Kidney glomerular epithelial cell (primary cell): ENCODE measurements at regions not wholly inside any gene's neighbourhood (a gene's known extent, or its start where the extent isn't known, plus 50 kb on each side); places are given as distances from the start of the nearest gene placed in this dataset.

Experiments used
- DNase-seq: peaks from one replicate; lab custom pipeline; 2025; lab: John Stamatoyannopoulos, UW

DNA sequence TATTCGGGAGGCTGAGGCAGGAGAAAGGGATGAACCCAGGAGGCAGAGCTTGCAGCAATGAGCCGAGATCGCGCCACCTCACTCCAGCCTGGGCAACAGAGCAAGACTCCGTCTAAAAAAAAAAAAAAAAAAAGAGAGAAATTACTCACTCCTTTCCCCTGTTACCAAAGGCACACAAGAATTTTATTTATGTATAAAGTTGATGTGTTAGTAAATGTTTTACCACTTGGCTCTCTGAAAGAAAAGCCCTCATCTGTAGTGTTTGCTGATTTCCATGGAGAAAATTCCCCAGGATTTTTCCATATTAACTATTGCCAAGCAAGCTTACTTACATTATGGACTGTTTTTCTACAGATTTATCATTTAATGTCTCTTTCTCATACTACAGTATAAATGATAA lies 142.1 kb upstream of the PABPC4L start:
- DNase-seq = peak; percentile 55

DNA sequence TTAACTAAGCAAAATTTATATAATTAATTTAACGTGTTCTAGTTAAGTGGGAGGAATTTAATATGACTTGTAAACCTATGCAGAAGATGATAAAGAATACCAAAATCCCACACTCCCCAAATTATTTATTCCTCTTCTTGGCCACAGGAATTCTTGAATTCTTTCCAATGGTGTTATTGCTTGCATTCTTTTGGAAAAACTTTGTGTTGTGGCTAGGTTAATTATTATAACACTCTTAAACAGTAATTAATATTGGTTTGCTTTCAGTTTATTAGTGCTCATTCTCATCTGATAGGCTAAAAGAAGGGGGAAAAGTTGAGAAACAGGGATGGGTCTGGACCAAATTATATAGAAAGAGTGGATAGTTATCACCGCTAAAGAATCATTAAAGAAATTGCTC lies 141.5 kb upstream of the PABPC4L start:
- peak; percentile 31 for DNase-seq

DNA sequence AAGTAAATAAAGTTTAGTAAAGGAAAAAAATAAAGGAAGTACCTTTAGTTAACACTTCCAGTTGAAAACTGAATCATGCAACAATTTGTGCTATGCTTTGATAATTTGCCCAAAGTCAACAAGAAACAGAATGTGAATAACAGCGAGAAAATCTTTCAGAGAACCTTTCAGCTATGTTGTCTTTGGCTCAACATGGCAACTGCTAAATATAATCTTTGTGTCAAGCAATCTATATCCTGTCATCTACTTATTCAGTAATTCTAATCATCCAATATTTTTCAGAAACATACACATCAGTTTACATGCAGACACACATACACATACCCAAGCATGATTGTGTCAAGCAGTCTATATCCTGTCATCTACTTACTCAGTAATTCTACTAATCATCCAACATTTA lies 136.0 kb upstream of the PABPC4L start:
- DNase-seq = peak; percentile 39

DNA sequence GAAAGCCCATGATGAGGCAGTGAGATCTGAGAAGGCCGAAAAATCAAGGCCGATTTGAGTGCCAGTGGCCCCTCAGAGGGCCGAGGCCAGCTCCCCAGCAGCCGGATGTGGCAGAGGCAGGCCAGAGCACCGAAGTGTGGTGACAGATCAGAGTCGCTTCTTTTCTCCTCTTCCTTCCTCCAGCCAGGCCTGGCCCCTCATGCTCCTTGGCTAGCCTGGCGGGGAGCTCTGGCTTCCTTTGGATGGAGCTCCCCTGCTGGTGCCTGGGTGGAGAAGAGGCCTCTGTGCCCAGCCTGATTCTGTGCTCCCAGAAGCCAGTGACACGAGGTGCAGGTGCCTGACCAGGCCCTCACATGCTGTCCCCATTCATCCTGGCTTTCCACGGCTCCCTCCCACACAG lies 127.2 kb upstream of the PABPC4L start:
- DNase-seq = no peak

DNA sequence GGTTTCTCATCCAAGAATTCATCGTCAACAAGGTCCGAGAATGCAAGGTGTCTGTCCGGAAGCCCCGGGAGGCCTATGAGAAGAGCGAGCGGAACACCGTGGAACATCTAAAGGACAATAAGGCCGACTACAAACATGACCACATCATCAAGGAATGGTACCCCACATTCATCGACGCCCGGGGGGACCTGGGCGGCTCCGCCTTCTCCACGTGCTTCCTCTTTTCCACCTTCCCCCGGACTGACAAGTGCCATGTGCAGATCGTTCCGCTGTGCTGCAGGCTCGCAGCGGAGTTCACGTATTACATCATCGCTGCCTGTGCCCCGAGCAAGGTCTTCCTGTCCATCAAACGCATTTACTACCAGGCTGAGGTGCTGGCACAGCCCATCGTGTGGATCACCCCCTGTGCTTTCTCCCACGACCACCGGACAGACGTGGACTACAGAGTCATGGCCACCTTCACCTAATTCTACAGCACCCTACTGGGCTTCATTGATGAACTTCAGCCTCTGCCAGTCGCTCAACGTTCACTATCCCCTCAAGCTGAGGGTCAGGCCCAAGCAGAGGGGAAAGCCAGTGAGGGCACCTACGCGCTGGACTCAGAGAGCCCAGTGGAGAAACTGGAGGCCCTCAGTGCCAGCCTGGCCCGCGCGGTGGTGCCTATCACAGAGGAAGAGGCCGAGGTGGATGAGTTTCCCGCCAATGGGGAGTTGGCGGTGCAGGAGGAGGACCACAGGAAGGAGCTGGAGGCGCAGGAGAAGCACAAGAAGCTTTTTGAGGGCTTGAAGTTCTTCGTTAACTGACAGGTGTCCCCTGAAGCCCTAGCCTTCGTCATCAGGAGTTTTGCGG lies 125.9 kb upstream of the PABPC4L start:
- DNase-seq = no peak

DNA sequence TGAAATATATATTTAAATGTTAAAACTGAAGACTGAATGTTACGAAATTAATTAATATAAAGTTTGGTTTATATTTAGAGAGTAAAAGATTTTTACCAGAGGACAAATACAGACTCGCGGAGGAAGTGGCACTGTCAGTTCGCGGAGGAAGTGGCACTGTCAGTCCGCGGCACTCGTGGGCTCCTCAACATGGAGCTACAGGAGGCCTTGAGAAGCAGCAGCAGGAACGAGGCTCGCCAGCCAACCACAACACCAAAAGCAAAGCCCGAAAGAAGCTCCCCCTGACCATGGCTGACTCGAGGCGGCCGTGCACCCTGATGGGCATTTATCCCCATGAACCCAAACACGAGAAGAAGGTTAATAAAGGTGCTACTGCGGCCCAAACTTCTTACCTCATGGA lies 125.3 kb upstream of the PABPC4L start:
- DNase-seq = no peak

DNA sequence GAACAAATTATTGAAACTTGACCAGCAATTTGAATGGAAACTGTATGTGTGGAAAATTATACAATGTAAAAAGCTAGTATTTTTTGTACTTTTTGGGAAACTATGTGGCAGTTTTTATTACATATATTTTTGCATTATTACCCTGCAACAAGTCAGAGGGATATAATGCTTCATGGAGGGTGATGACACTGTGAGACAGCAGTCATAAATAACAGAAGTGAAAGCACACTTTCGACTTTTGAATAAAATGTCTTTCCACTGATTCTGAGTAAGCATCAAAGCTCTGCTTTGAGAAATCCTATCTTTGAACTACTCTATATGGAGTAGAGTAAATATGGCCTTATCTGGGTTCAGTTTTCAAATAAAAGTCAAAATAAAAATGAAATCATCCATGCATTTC lies 122.6 kb upstream of the PABPC4L start:
- DNase-seq = no peak

DNA sequence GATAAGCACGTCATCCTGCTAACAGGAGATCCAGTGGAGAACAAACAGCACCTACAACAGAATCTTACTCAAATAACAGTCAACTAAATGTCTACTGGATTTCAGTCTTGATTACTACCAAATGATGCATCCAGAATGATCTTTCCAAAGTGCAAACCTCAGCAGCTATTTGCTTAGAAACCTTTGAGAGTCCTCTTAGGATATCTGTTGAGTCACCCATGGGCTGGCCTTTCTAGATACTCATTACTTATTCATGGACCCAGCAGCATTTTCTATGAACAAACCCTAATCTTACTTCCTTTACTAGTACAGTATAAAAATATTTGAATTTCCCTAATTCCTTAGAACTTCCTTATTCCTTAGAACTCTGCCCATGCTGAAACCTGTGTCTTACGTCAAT lies 118.5 kb upstream of the PABPC4L start:
- DNase-seq = no peak

DNA sequence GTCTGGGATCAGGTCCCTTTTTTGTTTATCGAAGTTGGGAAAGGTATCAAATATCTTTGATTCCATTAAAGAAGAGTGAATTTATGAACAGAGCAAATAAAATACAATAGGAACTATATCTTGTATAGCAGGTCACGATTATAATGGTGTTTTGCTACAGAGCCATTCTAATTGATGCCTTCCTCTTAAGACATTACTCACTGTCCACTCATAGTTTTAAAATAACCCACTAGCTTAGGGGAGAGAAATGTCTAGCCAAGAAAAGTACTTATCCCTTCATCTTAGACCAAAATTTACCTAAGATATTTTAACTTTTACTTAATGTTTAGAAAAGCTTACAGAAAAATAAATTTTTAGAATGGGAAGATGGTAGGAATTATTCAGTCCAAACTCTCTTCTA lies 112.0 kb upstream of the PABPC4L start:
- DNase-seq = peak; percentile 14

DNA sequence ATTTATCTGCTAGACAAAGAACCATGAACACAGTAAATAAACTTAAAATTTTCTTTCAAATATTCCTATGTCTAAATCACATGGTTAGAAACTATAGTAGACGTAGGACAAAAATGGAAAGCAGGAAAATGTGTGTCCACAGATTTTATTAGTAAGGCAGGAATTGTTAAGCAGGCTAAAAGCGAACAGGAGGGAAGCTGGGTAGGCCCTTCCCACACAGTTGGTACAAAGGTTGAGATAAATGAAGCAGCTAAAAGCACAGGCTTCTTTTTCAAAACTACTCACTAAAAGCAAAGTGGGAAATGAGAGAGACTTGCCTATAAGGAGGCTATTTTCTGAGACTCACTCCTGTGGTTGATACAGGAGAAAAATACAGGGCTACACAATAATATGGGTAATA lies 108.1 kb upstream of the PABPC4L start:
- DNase-seq = no peak

DNA sequence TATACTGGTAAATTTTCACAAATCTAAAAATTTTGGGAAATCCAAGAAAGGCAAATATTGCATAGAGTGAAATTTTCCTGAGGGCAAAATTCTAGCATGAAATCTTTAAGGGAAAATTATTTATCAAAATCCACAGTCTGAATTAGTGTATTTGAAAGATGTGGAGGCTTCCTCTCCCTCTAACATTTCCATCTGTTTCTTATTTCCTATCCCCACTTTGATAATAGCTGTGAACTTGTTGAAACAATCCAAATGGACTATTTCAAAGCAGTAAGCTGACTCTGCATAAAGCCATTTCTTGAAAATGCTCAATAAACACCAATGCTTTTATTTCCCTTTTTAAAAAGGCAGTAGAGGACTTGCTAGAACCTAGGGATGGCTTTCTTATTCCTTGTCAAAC lies 107.3 kb upstream of the PABPC4L start:
- DNase-seq = no peak

DNA sequence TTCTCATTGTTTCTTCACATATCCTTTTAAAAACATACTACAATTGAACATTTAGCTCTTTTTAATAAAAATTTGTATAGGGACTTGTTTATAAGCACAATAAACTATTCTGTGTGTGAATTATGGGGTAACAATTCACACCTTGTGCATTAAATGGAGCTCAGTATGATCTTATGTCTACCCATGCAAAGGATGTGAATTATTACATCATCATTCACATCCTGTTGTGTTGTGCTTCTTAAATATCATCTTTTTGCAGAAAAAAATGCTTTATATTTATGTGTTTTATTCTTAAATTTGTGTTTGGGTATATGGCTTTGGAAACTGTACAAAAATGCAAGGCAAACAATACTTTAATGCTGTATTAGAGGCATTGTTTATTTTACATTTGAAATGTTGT lies 96.7 kb upstream of the PABPC4L start:
- no peak for DNase-seq

DNA sequence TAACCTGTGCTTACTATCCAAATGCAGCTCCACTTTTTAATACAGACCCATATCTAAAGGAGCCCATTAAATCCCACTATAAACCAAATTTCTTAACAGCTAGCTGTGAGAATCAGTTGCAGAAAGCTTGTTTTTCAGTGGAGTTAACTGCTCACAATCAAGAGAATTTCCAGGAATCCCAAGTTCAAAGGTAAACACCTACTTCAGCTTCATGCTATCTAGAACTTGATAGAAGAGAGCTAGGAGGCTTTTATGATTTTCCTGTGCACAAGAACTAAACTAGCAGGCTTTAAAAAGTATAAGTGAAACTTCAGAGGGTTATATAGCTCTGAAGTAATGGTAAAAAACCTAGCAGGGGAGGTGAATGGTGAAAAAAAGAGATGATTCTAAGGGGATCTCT lies 96.2 kb upstream of the PABPC4L start:
- DNase-seq = no peak

DNA sequence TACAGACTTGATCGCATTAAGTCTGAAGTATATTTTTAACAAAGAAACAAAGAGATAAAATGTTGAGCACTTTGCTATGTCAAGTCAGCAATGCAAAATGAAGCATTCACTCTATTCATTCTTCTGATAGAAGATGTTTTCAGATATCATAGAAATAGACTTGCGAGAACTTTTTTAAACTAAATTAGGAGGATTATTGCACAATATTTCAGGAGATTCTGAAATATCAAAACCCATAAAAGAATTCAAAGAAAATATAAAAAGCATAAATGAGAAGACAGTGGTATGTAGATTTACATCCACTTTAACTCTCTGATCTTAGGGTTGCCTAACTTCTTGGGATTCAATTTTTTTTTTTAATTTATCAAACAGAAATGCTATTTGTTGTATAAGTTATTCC lies 81.1 kb upstream of the PABPC4L start:
- DNase-seq = no peak

DNA sequence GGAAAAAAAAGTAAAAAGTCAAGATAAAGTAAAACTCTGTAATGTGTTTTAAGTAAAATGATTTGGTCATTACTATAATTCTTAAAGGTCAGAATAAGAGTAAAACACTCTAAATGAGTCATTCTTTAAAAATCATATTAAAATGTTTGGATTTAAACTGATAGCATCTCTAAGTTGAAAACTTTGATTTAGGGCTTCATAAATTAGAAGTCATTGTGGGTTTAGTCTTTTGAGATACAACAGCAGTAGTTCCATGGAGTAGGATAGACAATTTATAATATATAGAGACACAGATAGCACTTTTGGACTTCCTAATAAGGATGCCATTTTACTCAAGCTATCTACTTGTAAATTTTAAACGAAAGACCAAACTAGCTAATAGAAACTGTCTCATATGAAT lies 77.1 kb upstream of the PABPC4L start:
- no peak for DNase-seq

DNA sequence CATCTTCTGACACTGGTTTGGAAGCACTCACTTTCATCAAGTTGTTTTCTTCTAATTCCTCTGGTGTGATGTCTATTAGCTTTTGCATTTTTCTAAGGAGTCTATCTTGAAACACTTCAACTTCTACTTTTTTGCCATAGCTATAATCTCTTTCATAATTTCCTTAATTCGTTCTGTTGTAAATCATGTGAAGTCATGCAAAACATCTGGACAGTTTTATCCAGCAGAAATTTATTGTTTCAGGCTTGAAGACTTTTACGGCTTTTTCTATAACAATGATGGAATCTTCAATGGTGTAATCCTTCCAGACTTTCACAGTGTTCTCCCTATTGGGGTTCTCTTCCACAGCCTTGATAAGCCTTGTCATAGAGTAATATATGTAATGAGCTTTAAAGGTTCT lies 74.9 kb upstream of the PABPC4L start:
- DNase-seq = no peak

DNA sequence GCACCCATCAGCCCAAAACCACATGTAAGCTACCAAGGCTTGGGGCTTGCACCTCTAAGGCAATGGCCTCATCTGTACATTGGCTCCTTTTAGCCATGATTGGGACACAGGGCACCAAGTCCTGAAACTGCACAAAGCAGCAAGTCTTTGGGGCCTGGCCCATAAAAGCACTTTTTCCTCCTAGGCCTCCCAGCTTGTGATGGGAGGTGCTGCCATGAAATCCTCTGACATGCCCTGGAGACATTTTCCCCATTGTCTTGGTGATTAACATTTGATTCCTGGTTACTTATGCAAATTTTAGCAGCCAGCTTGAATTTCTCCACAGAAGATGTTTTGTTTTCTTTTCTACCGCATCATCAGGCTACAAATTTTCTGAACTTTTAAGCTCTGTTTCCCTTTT lies 58.5 kb upstream of the PABPC4L start:
- DNase-seq = no peak
